GM21528 (cell line): ENCODE measurements at regions not wholly inside any gene's neighbourhood (a gene's known extent, or its start where the extent isn't known, plus 50 kb on each side); places are given as distances from the start of the nearest gene placed in this dataset.
"Not testable (repeated sequence)": the region's sequence is repeated elsewhere in the genome, so short reads cannot be mapped to it uniquely, and the experiment has no call there.

Source experiments
- ATAC-seq: cut with Tn5 transposase; IDR thresholded peaks from one replicate; pipeline ENCODE4 v1.9.1; 2021; ENCODE audit warnings: mild to moderate bottlenecking, moderate library complexity; ENCODE audit not compliant: unreplicated experiment, low FRiP score

DNA sequence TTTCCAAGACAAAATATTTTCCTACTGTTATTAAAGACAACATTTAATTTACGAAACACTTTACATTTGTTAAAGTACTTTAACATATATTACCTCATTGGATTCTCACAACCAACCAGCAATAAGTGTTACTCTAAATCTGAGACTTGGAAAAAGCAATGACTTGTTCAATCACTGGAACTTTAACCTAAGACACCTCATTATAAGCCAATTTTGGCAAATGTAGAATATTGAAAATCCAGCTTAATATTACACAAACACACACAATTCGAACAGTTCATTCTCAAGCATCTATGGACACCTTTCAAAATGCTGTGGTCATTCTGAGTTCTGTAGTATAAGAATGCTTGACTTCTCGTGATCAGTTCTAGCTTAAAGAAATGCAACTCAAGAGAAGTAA lies 619.4 kb upstream of the CHAC2 start:
- no peak for ATAC-seq

DNA sequence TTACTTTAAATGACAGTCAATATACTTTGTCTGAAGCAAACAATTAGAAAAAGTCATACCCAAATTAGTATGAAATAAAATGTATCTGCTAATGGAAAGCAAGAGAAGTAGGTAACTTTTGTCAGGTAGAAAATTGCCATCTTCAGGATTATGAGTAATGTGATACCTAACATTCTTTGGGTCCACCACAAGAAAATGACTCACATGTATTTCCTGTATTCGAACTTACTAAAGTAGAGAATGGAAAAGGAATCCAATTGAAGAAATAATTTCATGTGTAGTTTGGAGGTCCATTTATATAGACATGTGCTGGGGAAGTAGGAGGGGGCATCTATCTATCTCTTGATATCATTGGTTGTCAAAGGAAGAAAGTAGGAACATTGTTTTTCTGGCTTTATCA lies 636.2 kb upstream of the CHAC2 start:
- no peak for ATAC-seq

DNA sequence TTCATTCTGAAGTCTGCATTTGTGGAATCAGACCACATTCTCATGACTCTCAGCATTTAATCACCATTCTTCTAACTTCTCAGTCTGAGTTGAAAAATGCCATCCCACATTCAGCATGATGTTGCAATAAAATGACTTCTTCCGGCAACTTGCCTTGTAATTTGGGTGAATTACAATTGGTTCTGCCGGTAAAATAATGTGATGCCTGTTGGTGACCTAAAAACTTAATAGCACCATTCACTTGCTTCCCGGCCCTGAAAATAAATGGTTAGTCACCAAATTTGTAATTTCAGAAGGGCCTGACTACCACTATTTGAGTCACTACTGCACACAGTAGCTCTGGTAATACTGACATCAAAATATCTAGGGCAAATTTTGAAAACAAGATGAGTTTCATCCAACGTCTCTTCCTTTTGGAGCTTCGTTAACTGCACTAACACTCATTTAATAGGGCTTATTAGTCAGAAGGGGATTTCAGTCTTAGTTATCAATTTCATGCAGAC lies 637.1 kb upstream of the CHAC2 start:
- no peak for ATAC-seq

DNA sequence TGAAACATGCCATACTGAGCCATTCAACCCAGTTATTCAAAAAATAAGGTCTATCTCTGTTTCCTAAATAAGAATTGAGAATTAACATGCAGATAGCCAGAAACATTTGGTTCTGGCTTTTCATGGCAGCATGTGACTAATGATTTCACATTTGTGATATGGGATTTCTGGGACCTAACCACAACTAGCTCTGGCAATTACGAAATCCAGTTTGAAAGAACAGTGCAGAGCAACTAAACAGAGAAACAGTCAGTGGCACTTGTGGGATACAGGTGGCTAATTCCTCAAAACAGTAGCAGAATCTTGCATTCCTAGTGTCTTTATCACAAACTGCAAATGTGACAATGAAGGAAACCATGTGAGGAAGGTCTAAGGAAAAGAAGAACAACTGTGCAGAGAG lies 637.8 kb upstream of the CHAC2 start:
- no peak for ATAC-seq

DNA sequence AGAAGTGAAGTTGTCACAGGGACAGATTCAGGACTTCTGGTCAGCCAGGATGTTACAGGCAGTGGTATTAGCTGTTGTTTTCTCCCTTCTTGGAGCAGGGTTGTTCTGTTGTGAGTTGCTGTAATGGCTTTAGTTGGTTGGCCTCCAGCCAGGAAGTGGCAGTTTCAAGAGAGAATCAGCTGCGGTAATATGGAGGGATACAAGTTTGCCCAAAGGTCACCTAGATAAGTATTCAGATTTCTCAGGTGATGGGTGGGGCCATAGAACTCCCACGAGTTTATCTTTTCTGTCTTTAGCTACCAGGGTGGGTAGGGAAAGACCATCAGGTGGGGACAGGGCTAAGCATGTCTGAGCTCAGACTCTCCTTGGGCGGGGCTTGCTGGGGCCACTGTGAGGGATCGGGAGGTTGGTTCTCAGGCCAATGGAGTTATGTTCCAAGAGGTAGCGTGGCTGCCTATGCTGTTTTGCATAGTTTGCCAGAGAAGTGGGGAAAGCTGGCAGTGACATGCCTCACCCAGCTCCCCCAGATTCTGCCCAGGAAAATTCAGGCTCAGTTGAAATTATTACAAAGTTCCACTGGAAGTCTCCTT lies 640.4 kb upstream of the CHAC2 start:
- no peak for ATAC-seq

DNA sequence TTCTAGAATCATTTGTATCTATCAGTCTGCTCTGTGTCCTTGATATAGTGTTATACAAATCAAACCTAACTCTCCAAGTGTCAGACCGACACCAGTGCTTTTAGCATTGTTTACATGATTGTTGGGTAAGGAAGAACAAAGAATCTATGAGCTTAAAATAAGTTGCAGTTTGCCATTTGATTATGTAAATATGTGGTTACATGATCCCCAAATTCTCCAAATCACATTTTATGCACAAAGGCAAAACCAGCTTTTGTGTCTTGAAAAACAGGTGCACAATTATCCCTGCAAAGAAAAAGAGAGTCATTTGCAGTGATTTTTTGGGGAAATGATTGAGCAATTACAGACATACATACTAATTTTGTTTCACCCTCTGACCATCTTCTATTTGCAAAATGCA lies 652.6 kb upstream of the CHAC2 start:
- no peak for ATAC-seq

DNA sequence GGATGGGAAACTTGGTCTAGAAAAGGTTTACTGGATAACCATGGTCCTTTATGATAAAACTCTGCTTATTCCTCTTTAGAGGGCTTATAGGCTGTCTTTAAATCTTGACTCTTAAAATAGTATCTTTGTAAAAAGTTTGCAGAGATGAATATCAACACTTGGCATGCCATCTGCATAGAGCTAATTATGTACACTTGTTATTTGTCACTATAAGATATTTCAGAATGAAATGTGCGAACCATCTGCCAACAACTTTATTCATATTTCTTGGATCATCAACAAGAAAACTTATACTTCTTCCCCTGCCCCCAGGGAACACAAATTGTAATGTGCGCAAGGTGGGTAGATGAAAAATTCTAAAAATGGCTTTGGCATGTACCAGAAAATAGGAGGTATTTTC lies 653.0 kb upstream of the CHAC2 start:
- no peak for ATAC-seq

DNA sequence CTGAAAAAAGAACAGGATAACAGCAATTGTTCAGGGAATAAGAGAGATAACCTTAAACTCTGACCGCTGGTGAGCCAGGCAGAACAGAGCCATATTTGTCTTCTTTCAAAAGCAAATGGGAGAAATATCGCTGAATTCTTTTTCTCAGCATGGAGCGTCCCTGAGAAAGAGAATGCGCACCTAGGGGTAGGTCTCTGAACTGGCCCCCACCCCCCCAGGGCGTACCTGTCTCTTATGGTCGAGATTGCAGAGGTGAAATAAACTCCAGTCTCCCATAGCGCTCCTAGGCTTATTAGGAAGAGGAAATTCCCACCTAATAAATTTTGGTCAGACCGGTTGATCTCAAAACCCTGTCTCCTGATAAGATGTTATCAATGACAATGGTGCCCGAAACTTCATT lies 655.2 kb upstream of the CHAC2 start:
- ATAC-seq = not testable (repeated sequence)

DNA sequence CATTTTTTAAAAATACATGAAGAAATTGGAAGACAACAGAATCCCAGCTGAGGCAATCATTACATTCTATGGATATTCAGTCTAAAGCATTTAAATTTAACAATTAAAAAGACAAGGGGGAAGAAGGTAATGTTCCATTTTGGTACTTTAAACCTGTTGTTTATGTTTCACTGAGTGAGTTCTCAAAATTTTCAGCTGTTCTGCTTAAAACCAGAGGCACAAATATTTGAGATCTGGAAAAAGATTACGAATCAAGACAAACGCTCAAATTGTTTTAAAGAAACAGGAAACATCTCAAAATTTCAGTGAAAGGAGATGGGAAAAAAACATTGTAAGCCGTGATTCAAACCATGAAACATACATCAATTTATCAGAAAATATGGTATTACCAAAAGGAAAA lies 656.2 kb upstream of the CHAC2 start:
- ATAC-seq = no peak

DNA sequence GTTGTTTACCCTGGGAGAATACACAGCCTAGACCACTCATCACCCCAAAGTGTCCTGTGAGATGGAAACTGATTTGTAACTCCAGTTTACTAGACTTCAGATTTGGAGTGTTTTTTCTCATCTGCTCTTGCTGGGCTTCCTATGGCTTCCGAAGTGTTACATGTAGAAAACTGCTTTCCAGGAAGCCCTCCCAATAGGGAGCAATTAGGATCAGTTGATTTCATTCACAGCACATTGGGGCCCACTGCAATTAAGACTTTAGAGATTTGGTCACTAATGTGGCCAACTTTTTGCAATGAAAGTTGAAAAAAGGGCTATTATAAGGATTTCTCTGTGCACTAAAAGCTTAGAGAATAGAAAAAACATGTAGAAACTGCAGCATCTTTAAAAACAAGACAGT lies 656.6 kb upstream of the CHAC2 start:
- no peak for ATAC-seq

DNA sequence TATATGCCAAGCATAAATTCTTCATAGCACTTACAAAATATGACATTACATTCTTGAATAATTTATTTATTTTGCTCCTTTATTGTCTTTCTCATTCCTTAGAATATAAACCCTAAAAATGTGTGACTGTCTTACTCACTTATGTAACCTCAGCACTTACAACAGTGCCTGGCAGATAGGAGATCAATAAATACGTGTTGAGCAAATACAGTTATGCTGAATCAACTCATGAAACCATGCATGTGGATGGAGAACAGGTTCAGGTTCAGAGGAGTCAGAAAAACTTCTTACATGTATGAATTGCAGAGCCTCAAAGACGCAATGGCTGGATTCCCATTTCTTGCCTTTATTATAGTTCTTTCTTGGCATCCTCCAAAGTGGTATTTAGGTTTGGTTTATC lies 659.4 kb upstream of the CHAC2 start:
- no peak for ATAC-seq

DNA sequence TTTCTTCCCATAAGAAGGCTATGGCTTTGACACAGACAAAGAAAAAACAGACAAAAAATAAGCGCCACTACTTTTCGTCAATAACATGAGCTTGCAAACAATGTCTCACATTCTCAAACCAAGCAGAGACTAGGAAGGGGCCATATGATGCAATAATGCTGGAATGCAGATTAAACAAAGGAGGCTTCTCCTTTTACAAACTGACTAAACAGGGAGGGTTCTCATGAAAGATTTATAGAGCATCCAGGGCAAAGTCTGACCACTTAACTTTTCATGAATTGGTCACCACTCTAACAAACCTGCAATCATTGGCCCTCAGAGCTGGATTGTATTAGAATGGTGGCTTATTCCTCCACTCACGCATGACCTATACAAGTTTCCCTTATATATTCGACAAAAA lies 663.3 kb upstream of the CHAC2 start:
- no peak for ATAC-seq

DNA sequence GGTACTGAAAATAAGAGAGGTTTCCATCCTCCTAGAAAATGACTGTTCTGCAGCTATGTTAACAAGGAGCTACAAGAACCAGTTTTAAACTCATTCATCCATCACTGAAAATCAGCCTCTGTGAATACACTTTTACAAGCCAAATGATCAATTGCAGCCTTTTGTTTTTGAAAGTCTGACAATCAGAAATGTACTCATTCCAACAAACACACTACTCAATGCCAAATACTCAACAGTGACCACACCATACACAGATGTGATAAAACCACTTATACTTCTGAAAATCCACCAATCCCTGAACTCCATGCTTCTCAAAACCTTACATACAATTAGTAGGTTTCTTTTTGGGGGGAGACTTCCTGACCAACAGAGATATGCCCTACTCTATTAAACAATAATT lies 663.9 kb upstream of the CHAC2 start:
- ATAC-seq = no peak

DNA sequence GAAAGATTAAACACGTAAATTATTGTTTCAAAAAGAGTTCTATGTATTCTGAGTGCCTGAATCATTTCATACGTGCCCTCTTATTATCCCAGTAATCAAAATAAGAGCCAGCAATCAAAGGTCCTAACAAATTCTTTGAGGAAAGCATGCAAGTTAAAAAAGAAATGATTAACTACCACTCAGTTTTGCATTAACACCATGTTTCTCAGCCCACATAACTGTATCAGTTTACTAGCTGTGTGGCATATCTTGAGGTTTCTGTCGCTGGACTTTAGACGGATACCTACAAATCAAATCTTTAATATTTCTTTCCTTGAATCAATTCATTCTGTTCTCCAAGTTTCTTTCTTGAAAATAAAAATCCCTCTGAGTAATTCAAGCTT lies 668.9 kb upstream of the CHAC2 start:
- no peak for ATAC-seq

DNA sequence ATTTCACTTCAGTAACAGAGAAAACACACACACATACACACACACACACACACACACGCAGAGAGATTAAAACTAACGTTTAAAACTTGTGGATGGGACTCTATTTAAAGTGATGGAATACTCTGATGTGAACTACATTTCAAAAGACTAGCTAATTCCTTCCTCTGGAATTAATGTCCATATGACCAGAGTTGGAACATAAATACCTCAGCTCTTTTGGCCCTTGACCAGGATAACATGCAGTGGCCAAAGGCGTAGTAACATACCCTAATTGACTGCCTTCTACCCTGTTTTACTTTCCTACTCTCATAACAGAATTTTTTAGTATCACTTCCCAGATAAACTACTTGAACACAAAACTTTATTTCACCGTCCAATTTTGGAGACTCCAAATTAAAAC lies 671.3 kb upstream of the CHAC2 start:
- ATAC-seq = no peak

DNA sequence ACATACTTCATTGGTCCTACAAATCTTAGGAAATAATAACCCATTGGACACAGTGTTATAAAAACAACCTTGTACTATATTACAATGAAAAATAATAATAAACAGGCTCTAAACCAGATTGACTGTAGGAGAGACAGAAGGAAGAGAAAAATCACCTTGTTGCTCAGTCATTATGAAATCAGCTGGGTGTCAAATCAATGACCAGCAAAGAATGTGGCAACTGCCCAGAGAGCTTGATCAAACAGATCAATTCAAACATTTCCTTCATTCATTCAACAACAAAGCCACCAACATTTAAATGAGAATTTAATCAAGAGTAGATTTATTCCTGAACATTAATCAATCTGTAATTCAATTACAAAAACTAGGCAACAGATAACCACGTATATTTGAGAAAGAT lies 671.9 kb upstream of the CHAC2 start:
- no peak for ATAC-seq

DNA sequence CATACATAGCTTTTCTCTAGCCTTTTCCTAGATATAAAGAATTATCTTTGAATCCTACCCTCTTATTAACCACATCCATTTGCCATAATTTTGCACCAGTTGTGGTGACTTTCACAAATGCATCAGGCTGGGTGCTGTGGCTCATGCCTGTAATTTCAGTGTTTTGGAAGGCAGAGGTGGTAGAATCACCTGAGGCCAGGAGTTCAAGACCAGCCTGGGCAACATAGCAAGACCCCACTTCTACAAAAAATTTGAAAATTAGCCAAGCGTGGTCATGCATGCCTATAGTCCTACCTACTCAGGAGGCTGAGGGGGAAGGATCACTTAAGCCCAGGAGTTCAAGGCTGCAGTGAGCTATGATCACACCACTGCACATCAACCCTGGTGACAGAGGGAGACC lies 672.4 kb upstream of the CHAC2 start:
- ATAC-seq = no peak

DNA sequence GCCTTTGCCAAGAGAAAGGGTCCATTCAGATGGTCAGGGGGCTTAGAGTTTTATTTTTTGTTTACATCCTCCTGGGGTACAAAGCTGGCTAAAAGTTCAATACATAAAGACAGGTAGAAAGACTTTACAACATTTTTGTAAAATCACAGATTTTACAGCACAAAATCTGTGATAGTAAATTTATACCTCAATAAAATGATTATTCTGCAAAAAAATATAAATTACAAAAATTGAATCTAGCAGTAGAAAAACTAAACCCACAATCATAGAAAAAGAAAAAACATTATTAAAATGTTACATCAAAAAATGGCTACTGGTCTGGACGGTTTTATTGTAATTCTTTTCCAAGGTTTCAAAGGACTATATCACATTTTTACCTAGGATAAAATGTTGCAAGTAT lies 674.2 kb upstream of the CHAC2 start:
- ATAC-seq = no peak

DNA sequence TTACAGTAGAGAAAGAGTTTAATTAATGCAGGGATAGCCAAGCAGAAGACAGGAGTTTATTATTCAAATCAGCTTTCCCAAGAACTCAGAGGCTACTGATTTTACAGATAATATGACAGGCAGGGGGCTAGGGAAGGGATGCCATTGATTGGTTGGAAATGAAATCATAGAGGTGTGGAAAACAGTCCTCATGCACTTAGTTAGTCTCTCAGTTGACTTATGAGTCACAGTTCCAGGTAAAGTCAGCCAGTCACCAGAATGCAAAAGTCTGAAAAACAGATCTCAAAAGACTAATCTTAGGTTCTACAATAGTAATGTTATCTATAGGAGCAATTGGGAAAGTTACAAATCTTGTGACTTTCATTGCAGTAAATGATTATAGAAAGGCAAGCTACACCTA lies 676.4 kb upstream of the CHAC2 start:
- ATAC-seq = no peak

DNA sequence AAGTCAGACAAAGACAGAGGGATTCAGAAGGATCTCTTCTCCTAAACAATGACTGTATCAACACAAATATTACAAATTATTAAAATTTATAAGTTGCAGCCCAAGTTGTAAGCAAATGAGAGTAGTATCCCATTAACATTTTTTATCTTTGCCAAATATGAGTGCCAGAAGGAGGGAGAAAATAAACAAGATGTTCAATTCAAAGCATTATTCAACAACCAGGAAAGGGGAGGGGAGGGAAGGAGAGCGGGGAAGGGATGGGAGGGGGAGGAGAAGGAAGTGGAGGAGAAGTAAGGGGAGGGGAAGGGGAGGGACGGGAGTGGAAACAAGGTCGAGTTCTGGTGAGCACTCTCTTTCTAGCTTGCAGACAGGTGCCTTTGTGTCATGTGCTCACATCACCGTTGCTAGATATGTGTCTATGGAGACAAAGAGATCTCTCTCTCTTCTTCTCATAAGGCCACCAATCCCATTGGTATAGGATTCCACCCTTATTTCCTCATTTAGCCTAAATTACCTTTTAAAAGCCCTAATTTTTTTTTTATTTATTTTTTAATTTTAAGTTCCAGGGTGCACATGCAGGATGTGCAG lies 679.6 kb upstream of the CHAC2 start:
- no peak for ATAC-seq

DNA sequence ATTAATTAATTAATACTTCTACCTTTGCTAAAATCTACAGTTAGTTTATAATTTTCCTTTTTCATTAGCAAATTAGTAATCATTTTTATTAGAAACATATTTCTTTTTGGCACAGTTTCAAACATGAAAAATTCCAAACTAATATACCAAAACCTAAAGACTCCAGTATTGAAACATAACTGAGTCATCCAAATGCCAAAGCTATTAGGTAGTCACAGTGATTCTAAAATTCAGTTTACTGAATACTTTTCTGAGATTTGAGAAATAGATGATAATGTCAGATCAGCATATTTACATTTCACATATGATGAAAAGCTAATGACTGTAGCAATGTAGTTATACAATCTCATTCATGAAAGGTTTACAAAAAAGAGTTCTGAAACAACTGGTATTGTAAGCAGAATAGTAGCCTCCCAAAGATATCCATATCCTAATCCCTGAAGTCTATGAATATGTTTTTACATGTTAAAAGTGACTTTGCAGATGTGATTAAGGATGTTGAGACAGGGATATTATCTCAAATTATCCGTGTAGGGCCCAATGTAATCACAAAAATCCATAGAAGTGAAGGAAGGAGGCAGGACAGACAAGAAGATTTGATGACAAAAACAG lies 680.2 kb upstream of the CHAC2 start:
- ATAC-seq = no peak

DNA sequence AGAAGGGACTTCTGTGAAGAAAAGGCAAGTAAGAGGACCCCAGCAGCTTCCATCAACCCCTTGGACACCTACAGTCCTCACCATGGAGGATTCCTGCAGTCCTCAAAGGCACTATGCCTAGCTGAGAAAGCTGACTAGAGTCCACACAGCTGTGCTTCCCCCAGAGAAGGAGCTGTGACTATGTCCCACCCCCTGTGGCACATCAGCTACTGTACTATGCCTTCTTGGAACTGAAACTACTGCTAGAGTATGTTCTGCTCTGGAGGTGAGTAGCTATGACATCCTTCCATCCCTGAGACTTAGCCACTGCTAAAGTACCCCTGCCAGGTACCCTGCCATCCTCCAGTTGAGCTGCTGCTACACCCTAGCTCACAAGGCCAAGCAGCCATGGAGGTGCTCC lies 690.2 kb upstream of the CHAC2 start:
- ATAC-seq = no peak
